Skeletal muscle tissue (tissue), 3 donors: ENCODE measurements at regions not wholly inside any gene's neighbourhood (a gene's known extent, or its start where the extent isn't known, plus 50 kb on each side); places are given as distances from the start of the nearest gene placed in this dataset.
"Not testable (repeated sequence)": the region's sequence is repeated elsewhere in the genome, so short reads cannot be mapped to it uniquely, and the experiment has no call there.

Source experiments
- H3K27ac ChIP-seq: one replicate; pipeline ENCODE4 v1.7.0; 2013; ENCODE audit warnings: mild to moderate bottlenecking, low read depth, low read length, inconsistent platforms
- H3K27me3 ChIP-seq, 3 donors: one replicate each; pipeline ENCODE4 v1.7.0; 2013; ENCODE audit warnings: low read length in 3 of 3; ENCODE audit not compliant: control insufficient read depth in 3 of 3, insufficient read depth in 3 of 3
- H3K36me3 ChIP-seq, 3 donors: one replicate each; pipeline ENCODE4 v1.7.0; 2013; ENCODE audit warnings: low read length in 3 of 3; ENCODE audit not compliant: control insufficient read depth in 3 of 3, insufficient read depth in 3 of 3
- H3K4me1 ChIP-seq, 3 donors: one replicate each; pipeline ENCODE4 v1.7.0; 2013; ENCODE audit warnings: low read length in 3 of 3, mild to moderate bottlenecking in 3 of 3; ENCODE audit not compliant: control insufficient read depth in 3 of 3, insufficient read depth in 3 of 3
- H3K4me3 ChIP-seq, 3 donors: one replicate each; pipeline ENCODE4 v1.7.0; 2013; ENCODE audit warnings: low read length in 3 of 3
- H3K9ac ChIP-seq, 3 donors: one replicate each; pipeline ENCODE4 v1.7.0; 2013; ENCODE audit warnings: low read length in 3 of 3, mild to moderate bottlenecking in 3 of 3, moderate library complexity in 2 of 3, low read depth in 1 of 3
- H3K9me3 ChIP-seq, 3 donors: one replicate each; pipeline ENCODE4 v1.7.0; 2013; ENCODE audit warnings: low read length in 3 of 3; ENCODE audit not compliant: control insufficient read depth in 3 of 3
- donor health status: Osteomylitis.

GRCh38 chr14:29982171-29982570 is 54.5 kb upstream of the PRKD1 start:
- H3K4me1 ChIP-seq, result no peaks in the 10 kb centered on the region
- no peaks in the 10 kb centered on the region for H3K9me3 ChIP-seq
- no peaks in the 10 kb centered on the region for H3K27me3 ChIP-seq
- H3K9ac ChIP-seq, result no peak overlapping the region
- no peaks in the 10 kb centered on the region for H3K36me3 ChIP-seq
- H3K4me3 ChIP-seq, result no peak overlapping the region
- no peak overlapping the region for H3K27ac ChIP-seq

GRCh38 chr14:29982993-29983392 is 55.3 kb upstream of the PRKD1 start:
- Histone ChIP-seq H3K27me3 (no peaks in the 10 kb centered on the region), H3K27ac (no peak overlapping the region), H3K9ac (no peak overlapping the region), H3K9me3 (no peaks in the 10 kb centered on the region), H3K36me3 (no peaks in the 10 kb centered on the region), H3K4me3 (no peak overlapping the region), H3K4me1 (no peaks in the 10 kb centered on the region)

DNA sequence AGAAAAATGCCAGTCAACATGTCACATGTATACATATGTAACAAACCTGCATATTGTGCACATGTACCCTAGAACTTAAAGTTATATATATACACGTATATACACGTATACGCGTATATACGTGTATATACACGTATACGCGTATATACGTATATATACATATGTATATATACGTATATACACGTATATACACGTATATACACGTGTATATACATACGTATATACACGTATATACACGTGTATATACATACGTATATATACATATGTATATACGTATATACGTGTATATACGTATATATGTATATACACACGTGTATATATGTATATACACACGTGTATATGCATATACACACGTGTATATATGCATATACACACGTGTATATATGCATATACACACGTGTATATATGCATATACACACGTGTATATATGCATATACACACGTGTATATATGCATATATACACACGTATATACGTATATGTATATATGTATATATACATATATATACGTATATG is 62.8 kb upstream of the PRKD1 start:
- H3K27me3 ChIP-seq, H3K9me3 ChIP-seq, H3K27ac ChIP-seq, H3K4me3 ChIP-seq, H3K36me3 ChIP-seq, H3K4me1 ChIP-seq, H3K9ac ChIP-seq: not testable (repeated sequence)

- no peaks in the 10 kb centered on the region for H3K27me3 ChIP-seq
- H3K36me3 ChIP-seq, result no peaks in the 10 kb centered on the region
- no peaks in the 10 kb centered on the region for H3K9me3 ChIP-seq
- no peak overlapping the region for H3K9ac ChIP-seq
- no peak overlapping the region for H3K27ac ChIP-seq
- H3K4me1 ChIP-seq, result no peaks in the 10 kb centered on the region
- H3K4me3 ChIP-seq, result no peak overlapping the region
These were observed 63.3 kb upstream of the PRKD1 start for GRCh38 chr14:29990993-29991392.

- H3K27ac ChIP-seq, result no peak overlapping the region
- H3K27me3 ChIP-seq, result no peaks in the 10 kb centered on the region
- no peaks in the 10 kb centered on the region for H3K36me3 ChIP-seq
- H3K4me1 ChIP-seq, result no peaks in the 10 kb centered on the region
- no peak overlapping the region for H3K9ac ChIP-seq
- H3K9me3 ChIP-seq, result no peaks in the 10 kb centered on the region
- no peak overlapping the region for H3K4me3 ChIP-seq
These were observed 65.5 kb upstream of the PRKD1 start for GRCh38 chr14:29993143-29993542.

GRCh38 chr14:29999013-29999539 is 71.4 kb upstream of the PRKD1 start:
- no peaks in the 10 kb centered on the region for H3K4me1 ChIP-seq
- H3K4me3 ChIP-seq, result no peak overlapping the region
- H3K27ac ChIP-seq, result no peak overlapping the region
- H3K9ac ChIP-seq, result no peak overlapping the region
- no peaks in the 10 kb centered on the region for H3K27me3 ChIP-seq
- H3K36me3 ChIP-seq, result no peaks in the 10 kb centered on the region
- H3K9me3 ChIP-seq, result no peaks in the 10 kb centered on the region

DNA sequence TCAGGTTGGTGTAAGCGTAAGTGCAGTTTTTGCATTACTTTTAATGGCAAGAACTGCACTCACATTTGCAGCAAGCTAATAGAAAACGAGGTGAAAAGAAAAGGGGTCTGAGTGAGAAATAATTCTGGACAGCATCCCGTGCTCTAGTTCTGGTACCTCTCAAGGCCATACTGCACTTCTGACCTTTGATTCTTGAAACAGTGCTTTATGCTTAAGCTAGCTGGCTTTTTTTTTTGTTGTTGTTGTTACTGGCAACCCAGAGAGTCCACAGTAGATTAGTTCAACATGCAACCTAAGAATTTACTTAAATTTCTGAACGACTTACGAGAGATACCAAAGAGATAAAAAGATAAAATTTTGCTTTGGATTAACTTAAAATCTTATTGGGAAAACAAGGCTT is 75.2 kb upstream of the PRKD1 start:
- Histone ChIP-seq H3K27ac (no peak overlapping the region), H3K36me3 (no peaks in the 10 kb centered on the region), H3K4me3 (no peak overlapping the region), H3K4me1 (no peaks in the 10 kb centered on the region), H3K9ac (no peak overlapping the region), H3K27me3 (no peaks in the 10 kb centered on the region), H3K9me3 (no peaks in the 10 kb centered on the region)

- H3K9me3 ChIP-seq, result no peaks in the 10 kb centered on the region
- no peak overlapping the region for H3K27ac ChIP-seq
- no peaks in the 10 kb centered on the region for H3K27me3 ChIP-seq
- H3K36me3 ChIP-seq, result no peaks in the 10 kb centered on the region
- H3K4me3 ChIP-seq, result peak overlapping the region in 1 of 3 donors; percentile 24
- H3K9ac ChIP-seq, result no peak overlapping the region
- H3K4me1 ChIP-seq, result no peaks in the 10 kb centered on the region
These were observed 77.6 kb upstream of the PRKD1 start for GRCh38 chr14:30005114-30005808.

- H3K36me3 ChIP-seq, result no peaks in the 10 kb centered on the region
- no peak overlapping the region for H3K9ac ChIP-seq
- no peaks in the 10 kb centered on the region for H3K27me3 ChIP-seq
- H3K27ac ChIP-seq, result no peak overlapping the region
- no peak overlapping the region for H3K4me3 ChIP-seq
- no peaks in the 10 kb centered on the region for H3K9me3 ChIP-seq
- H3K4me1 ChIP-seq, result no peaks in the 10 kb centered on the region
These were observed 79.0 kb upstream of the PRKD1 start for GRCh38 chr14:30006695-30007094.

DNA sequence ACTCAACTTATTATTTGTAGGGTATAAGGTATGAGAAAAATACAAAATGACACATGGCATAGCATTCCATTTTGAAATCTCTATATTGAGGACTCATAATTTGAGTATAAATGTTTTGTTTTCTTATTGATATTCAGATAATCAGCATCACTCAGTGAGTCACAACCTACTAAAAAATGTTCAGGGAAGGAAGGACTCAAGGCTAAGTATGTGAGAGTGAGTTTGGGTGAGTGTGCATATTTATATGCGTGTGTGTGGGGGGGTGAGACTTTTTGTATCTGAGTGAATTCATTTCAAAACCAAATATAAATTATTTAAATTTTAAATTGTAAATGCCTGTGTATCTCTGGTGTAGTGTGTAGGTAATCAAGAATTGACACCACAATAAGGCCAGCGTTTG is 87.8 kb upstream of the PRKD1 start:
- Histone ChIP-seq H3K27ac (no peak overlapping the region), H3K9ac (no peak overlapping the region), H3K36me3 (no peaks in the 10 kb centered on the region), H3K4me1 (no peaks in the 10 kb centered on the region), H3K27me3 (no peaks in the 10 kb centered on the region), H3K9me3 (no peaks in the 10 kb centered on the region), H3K4me3 (no peak overlapping the region)
